A549 (cell line): ENCODE measurements at regions not wholly inside any gene's neighbourhood (a gene's known extent, or its start where the extent isn't known, plus 50 kb on each side); places are given as distances from the start of the nearest gene placed in this dataset.

Experiments
- CTCF ChIP-seq: fragments of >200 bp; sonication (Bioruptor Twin); formaldehyde crosslinking; IDR thresholded peaks from 3 replicates; pipeline ENCODE4 v1.5.1; 2016
- HDAC2 ChIP-seq: fragments of 200-600 bp; sonication (generic); IDR thresholded peaks from 2 replicates; pipeline ENCODE4 v1.6.1; 2016
- HMGXB4 ChIP-seq: fragments of 250-450 bp; sonication (Bioruptor Pico); IDR thresholded peaks from 2 replicates; pipeline ENCODE4 v1.5.0; 2021; ENCODE audit warnings: mild to moderate bottlenecking, moderate library complexity, borderline replicate concordance
- MYC ChIP-seq: IDR thresholded peaks from 2 replicates; pipeline ENCODE4 v1.6.1; 2012; ENCODE audit warnings: mild to moderate bottlenecking, inconsistent platforms, low read length, improper control_type of control experiment, borderline replicate concordance
- NPAS2 ChIP-seq: fragments of 250-450 bp; sonication (Bioruptor Pico); IDR thresholded peaks from 2 replicates; pipeline ENCODE4 v1.8.0; 2022; ENCODE audit warnings: mild to moderate bottlenecking, moderate library complexity, borderline replicate concordance
- POLR2A ChIP-seq: IDR thresholded peaks from 2 replicates; pipeline ENCODE4 v1.6.1; 2012; ENCODE audit warnings: mild to moderate bottlenecking, low read length
- RCOR1 ChIP-seq: fragments of 150-350 bp; IDR thresholded peaks from 2 replicates; pipeline ENCODE4 v1.6.1; 2014; ENCODE audit warnings: antibody characterized with exemption, low read length, low read depth
- SMC3 ChIP-seq: fragments of >200 bp; sonication (Bioruptor Twin); formaldehyde crosslinking; IDR thresholded peaks from 3 replicates; pipeline ENCODE4 v1.6.1; 2018; ENCODE audit warnings: inconsistent platforms
- SREBF2 ChIP-seq: fragments of 450-650 bp; IDR thresholded peaks from 2 replicates; pipeline ENCODE4 v1.6.1; 2014; ENCODE audit warnings: mild to moderate bottlenecking, moderate library complexity

- TF ChIP-seq CTCF (no peak), POLR2A (no peak), RCOR1 (no peak), MYC (no peak), HMGXB4 (CRISPR knock-in tag) (no peak), HDAC2 (no peak), SREBF2 (no peak), SMC3 (no peak), NPAS2 (CRISPR knock-in tag) (no peak)
Measured at GRCh38 chr3:165444745-165445144, 248.6 kb upstream of the SLITRK3 start.
